ENCODE measurements at regions not wholly inside any gene's neighbourhood (a gene's known extent, or its start where the extent isn't known, plus 50 kb on each side); places are given as distances from the start of the nearest gene placed in this dataset.

DNA sequence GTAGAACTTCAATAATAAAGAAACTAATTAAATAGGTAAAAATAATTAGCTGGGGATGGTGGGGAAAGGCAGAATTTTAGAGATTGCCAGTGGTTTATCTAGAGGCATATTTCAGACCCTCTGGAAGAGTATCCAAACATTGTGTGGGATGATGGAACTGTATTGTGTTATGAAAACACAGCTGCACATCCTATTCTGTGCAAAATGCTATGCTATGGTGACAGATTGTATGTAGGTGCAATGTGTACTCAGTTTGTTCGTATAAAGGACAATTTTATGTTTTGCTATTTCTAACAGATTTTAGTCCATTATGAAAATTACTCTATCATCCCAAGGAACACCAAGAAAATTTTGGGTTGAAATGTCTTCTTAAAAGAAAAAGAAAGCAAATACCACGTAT, 1054.7 kb downstream of the PDHA2 start:
- H3K27ac ChIP-seq (ENCODE audit: insufficient read depth, low read depth, low read length), result no peak overlapping the region
- TF ChIP-seq POLR2A (IDR thresholded peaks at IDR 0.05; ENCODE audit: low read depth, low read length), result no peak
- TF ChIP-seq FOS (IDR thresholded peaks at IDR 0.05; ENCODE audit: borderline replicate concordance, insufficient read depth, low read length), result no peak
- no peak for TF ChIP-seq EZH2 (IDR thresholded peaks at IDR 0.05; ENCODE audit: borderline replicate concordance, low read depth, low read length, severe bottlenecking)
- no peak for TF ChIP-seq JUN (IDR thresholded peaks at IDR 0.05; ENCODE audit: borderline replicate concordance, insufficient read depth, insufficient read length, low read depth)
- TF ChIP-seq GATA2 (IDR thresholded peaks at IDR 0.05; ENCODE audit: insufficient read depth, insufficient read length, low read depth, low read length), result no peak
- TF ChIP-seq POLR2AphosphoS5 (IDR thresholded peaks at IDR 0.05; ENCODE audit: insufficient read depth, low read depth, low read length), result no peak
- TF ChIP-seq MYC (IDR thresholded peaks at IDR 0.05; ENCODE audit: low read depth, low read length), result no peak
- TF ChIP-seq, protein P1, sequence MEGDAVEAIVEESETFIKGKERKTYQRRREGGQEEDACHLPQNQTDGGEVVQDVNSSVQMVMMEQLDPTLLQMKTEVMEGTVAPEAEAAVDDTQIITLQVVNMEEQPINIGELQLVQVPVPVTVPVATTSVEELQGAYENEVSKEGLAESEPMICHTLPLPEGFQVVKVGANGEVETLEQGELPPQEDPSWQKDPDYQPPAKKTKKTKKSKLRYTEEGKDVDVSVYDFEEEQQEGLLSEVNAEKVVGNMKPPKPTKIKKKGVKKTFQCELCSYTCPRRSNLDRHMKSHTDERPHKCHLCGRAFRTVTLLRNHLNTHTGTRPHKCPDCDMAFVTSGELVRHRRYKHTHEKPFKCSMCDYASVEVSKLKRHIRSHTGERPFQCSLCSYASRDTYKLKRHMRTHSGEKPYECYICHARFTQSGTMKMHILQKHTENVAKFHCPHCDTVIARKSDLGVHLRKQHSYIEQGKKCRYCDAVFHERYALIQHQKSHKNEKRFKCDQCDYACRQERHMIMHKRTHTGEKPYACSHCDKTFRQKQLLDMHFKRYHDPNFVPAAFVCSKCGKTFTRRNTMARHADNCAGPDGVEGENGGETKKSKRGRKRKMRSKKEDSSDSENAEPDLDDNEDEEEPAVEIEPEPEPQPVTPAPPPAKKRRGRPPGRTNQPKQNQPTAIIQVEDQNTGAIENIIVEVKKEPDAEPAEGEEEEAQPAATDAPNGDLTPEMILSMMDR (IDR thresholded peaks at IDR 0.05; ENCODE audit: extremely low read depth in 1 of 2, insufficient read depth in 1 of 2, low read depth in 1 of 2, low read length in 2 of 2), result no peak
- TF ChIP-seq, protein P2, sequence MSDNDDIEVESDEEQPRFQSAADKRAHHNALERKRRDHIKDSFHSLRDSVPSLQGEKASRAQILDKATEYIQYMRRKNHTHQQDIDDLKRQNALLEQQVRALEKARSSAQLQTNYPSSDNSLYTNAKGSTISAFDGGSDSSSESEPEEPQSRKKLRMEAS (IDR thresholded peaks at IDR 0.05; ENCODE audit: insufficient read depth, insufficient read length), result no peak
- POLR2A ChIA-PET, result no interaction called here
- intact Hi-C loops (cut with micrococcal nuclease), result no loop called here
- no peaks in the 10 kb centered on the region for H3K27me3 ChIP-seq (ENCODE audit: control insufficient read depth in 2 of 2, insufficient read depth in 2 of 2, low read length in 2 of 2)
- H3K4me2 ChIP-seq (ENCODE audit: insufficient read depth, low read length), result no peak overlapping the region
- no peak overlapping the region for H3K9ac ChIP-seq (replicated peaks; ENCODE audit: extremely low read depth, insufficient read depth, low read length)
- FAIRE-seq, result no peak
- no peaks in the 10 kb centered on the region for H3K79me2 ChIP-seq (ENCODE audit: control insufficient read depth, insufficient read depth, low read length)
- H3K4me1 ChIP-seq (ENCODE audit: control insufficient read depth, extremely low read depth, insufficient read depth, low read length), result no peaks in the 10 kb centered on the region
- no peak overlapping the region for H3K4me3 ChIP-seq (replicated peaks in 1 of 3; ENCODE audit: insufficient read depth in 1 of 3, low read depth in 1 of 3, low read length in 3 of 3)
- no peaks in the 10 kb centered on the region for H4K20me1 ChIP-seq (replicated peaks; ENCODE audit: control insufficient read depth, extremely low read depth, insufficient read depth, low read length)
- no peaks in the 10 kb centered on the region for H3K9me3 ChIP-seq (replicated peaks; ENCODE audit: control insufficient read depth, insufficient read depth, low read length)
- no peak for DNase-seq (ENCODE audit: low read depth, low spot score)
- H2AFZ ChIP-seq (ENCODE audit: low read depth, low read length), result no peak overlapping the region
- H3K36me3 ChIP-seq (ENCODE audit: control insufficient read depth in 2 of 2, extremely low read depth in 1 of 2, insufficient read depth in 2 of 2, low read length in 2 of 2), result no peaks in the 10 kb centered on the region
- CTCF ChIA-PET, result no interaction called here
- dilution Hi-C loops (cut with MboI; ENCODE audit: extremely low pct_ligation_motif_present, low sequenced_read_pairs), result no loop called here
- no peaks in the 10 kb centered on the region for H3K9me1 ChIP-seq (replicated peaks; ENCODE audit: control insufficient read depth, extremely low read depth, insufficient read depth, low read length)
- no TSS peak for BruUV-seq (replicated peaks)
